OCI-M1 (cell line): ENCODE measurements at regions not wholly inside any gene's neighbourhood (a gene's known extent, or its start where the extent isn't known, plus 50 kb on each side); places are given as distances from the start of the nearest gene placed in this dataset.

Experiments
- DNase-seq: peaks from one replicate; lab custom pipeline; 2025; lab: John Stamatoyannopoulos, UW

GRCh38 chr12:108462686-108463085, 52.4 kb upstream of the FICD start:
- DNase-seq = no peak

DNA sequence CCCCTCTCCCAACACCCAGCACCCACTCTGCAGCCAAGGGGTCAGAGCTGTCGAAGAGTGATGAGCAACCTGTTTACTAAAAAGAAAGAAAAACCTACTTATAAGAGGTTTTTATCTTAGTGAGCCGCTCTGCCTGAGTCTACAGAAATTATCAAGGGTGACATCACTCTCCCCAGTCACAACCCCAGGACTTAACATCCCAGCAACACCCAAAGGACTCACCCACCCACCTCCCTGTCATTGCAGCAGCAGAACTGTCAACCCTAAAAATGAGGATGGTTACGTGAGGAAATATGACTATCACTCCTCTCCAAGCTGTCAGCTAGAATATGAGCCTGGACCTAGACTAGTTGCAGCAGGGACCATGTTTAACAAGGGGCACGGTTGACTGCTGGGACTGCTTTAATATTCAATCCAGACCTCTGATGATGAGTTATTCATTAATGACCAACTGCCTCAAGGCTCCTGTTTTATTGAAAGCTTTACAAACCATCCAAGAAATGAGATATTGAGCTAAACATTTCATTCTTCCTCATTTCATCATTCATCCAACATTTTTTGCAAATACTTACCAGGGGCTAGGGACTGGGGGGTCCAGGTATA, 53.9 kb upstream of the FICD start:
- no peak for DNase-seq

GRCh38 chr12:108459149-108459548, 55.9 kb upstream of the FICD start:
- DNase-seq = no peak

- no peak for DNase-seq
Observed at GRCh38 chr12:108457734-108458361, 57.2 kb upstream of the FICD start.

DNA sequence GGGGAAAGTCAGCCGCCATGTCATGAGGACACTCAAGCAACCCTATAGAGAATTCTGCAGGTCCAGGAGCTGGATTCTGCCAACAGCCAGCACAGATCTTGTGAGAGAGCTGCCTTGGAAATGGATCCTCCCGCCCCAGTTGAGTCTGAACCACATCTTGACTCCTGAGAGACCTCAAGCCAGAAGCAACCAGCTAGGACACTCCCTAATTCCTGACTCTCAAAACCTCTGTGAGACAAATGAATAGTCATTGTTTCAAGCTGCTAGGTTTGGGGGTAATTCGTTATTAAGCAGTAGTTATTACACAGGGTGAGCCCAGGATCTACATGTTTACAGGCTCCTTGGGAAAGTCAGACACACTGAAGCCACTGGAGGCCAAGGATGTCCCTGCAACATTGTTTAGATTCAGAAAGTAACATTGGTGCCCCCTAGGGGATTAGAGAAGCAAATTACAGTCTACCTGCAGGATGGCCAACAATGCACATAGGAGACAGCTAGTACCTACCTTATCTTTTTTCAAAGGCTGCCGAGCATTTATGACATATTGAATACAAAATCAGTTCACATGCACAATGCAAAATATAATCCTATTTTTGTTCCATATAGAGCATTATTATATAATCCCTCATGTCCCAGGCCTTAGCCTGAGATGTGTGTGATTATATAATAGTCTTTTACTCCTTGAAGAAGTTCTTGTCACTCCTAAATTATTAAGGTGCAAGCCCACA, 57.9 kb upstream of the FICD start:
- DNase-seq = peak; percentile 71

DNA sequence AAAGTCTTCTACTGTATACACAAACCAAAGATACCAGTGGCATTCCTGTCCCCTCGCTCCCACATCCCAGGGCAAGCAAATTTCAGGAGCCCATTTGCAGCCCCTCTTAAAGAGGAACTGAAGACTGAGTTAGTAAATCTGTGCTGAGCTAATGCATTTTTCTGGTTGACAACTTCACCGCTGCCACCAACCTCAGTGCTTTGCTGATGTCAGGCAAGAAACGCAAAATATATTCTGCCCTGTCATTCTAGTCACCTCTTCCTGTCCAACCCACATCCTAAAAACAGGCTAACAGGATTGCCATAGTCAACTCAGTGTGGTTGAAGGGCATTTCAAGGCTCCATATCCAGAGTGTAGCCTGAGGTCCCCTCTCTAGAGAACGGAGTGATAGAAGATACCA, 59.4 kb upstream of the FICD start:
- no peak for DNase-seq

- DNase-seq = no peak
Observed at GRCh38 chr12:108454539-108455139, 60.4 kb upstream of the FICD start.

- DNase-seq = no peak
Observed at GRCh38 chr12:108449478-108449877, 65.6 kb upstream of the FICD start.

- DNase-seq = no peak
Observed at GRCh38 chr12:108448246-108448645, 66.8 kb upstream of the FICD start.

GRCh38 chr12:108447168-108447832, 67.8 kb upstream of the FICD start:
- DNase-seq = no peak

DNA sequence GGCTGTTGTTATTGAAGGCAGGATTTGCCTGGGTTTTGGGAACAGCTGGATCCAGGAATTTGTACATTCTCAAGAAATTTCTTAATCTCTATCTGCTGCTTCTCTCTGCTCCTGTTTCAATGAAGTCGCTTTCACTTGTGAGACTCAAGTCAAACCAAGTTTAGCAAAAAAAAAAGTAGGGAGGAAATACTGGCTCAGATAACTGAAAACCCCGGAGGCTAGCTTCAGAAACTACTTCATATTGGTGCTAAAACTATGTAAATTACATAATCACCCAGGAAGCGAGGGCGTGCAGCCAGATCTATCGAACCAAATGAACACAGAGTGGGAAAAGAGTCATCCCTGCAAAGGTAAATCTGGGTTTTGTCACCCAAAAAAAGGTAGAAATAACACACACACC, 68.3 kb upstream of the FICD start:
- peak; percentile 5 for DNase-seq

- DNase-seq = no peak
Observed at GRCh38 chr12:108442910-108443309, 72.2 kb upstream of the FICD start.

DNA sequence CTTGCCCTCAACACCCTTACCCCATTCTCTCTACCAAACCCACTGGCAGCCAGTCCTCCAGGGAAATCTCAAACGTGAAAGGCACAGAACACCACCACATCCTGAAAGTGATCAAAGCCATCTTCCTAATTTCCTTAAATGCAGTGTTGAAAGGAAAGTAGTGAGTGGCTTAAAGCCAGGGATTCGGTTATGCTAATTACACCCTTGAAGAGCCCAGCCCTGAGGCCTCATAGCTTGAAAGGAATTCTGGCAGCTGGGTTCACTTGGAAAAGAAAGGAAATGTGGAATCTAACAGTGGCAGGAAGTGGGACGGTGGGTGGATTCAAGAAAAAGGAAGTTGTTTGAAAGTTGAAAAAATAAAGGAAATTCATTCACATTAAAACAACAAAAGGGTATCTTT, 73.0 kb upstream of the FICD start:
- no peak for DNase-seq

DNA sequence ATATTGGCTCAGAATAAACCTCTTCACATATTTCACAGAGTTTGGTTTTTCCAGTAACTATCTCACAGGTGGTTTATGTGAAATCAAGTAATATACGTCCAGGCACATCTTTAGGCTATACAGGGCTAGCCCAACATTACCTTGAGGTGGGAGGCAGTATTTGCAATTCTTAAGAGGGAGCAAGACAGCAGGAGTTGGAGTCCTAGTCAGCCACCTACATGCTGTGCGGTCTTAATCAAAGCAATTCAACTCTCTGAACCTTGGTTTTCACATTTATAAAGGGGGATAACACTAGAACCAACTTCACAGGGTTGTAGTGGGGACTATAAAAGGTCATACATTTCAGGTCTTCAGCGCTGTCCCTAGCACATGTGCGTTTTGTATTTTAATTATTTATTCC, 73.5 kb upstream of the FICD start:
- DNase-seq = no peak

- no peak for DNase-seq
Observed at GRCh38 chr12:108440736-108441135, 74.3 kb upstream of the FICD start.

- DNase-seq = no peak
Observed at GRCh38 chr12:108438667-108439066, 76.4 kb upstream of the FICD start.

- DNase-seq = no peak
Observed at GRCh38 chr12:108432423-108433121, 82.5 kb upstream of the FICD start.

- no peak for DNase-seq
Observed at GRCh38 chr12:108430926-108431325, 84.2 kb upstream of the FICD start.

DNA sequence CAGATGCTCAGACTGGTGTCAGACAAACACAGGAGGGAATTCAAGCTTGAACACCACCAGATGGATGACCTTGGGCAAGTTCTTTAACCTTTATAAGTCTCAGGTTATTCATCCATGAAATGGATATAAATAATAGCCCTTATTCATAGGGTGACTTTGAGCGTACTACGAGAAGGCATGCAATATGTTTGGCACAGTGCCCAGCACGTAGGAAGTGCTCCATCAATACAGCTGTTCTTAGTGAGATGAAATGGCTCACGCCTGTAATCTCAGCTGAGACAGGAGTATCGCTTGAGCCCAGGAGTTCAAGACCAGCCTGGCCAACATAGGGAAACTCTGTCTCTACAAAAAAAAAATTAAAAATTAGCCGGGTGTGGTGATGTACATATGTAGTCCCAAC, 84.8 kb upstream of the FICD start:
- no peak for DNase-seq

DNA sequence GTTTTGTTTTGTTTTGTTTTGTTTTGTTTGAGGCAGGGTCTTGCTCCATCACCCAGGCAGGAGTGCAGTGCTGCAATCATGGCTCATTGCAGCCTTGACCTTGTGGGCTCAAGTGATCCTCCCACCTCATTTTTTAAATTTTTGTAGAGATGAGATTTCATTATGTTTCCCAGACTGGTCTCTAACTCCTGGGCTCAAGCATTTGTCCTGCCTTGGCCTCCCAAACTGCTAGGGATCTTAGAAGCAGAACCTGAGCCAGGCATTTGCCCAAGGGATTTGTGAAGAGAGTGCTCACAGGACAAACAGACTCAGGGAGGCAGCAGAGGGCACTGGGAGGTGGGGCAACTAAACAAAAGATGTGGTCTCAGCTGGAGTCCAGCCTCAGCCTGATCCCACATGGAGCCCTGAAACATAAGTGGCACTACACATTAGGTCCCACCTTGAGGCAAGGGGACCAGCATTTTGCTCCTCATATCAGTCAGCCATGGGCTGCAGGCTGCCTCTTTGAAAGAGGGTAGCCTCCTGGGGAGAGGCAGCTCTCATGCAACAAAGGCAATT, 86.2 kb upstream of the CMKLR1 start:
- no peak for DNase-seq

- no peak for DNase-seq
Observed at GRCh38 chr12:108424816-108425215, 85.7 kb upstream of the CMKLR1 start.

- no peak for DNase-seq
Observed at GRCh38 chr12:108424026-108424425, 84.9 kb upstream of the CMKLR1 start.
